ENCODE measurements at regions not wholly inside any gene's neighbourhood (a gene's known extent, or its start where the extent isn't known, plus 50 kb on each side); places are given as distances from the start of the nearest gene placed in this dataset.

DNA sequence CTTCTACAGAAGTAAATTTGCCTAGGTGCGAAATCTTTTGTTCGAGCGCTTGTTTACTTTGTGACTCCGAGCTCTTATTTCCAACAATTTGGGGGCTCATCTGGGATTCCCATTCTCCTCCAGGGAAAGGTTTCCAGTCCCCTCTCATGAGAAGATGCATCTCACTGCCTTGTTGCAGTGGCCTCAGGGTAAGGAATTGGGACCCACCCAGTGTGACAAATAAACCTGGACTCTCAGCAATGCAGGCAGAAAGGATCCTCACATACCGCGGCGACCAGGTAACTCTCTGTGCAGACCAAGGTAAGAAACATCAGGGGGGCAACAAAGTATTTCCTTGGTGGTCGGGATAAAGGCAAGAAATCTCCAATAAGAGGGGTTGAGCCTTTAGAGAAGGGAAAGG, 1169.3 kb downstream of the DSC3 start:
- POLR2A ChIA-PET, result no interaction called here
- Histone ChIP-seq H3K9ac (ENCODE audit: control insufficient read depth, insufficient read depth, low read length) (no peak overlapping the region), H3K4me3 (no peak overlapping the region), H3K4me1 (ENCODE audit: control insufficient read depth, insufficient read depth, low read length) (no peaks in the 10 kb centered on the region), H3K27ac (ENCODE audit: control insufficient read depth, insufficient read depth) (no peak overlapping the region), H3K9me3 (replicated peaks; ENCODE audit: control insufficient read depth, insufficient read depth, low read length) (no peaks in the 10 kb centered on the region), H3K36me3 (ENCODE audit: control insufficient read depth in 2 of 2, insufficient read depth in 2 of 2, low read length in 1 of 2) (no peaks in the 10 kb centered on the region), H2AFZ (ENCODE audit: control insufficient read depth, low read depth, low read length) (no peak overlapping the region), H3K27me3 (replicated peaks in 1 of 2; ENCODE audit: control insufficient read depth in 2 of 2, insufficient read depth in 2 of 2, low read length in 1 of 2) (no peaks in the 10 kb centered on the region; a peak in 1 of 4 replicates), H4K20me1 (ENCODE audit: control insufficient read depth, insufficient read depth) (no peaks in the 10 kb centered on the region), H3K79me2 (ENCODE audit: control insufficient read depth, insufficient read depth, low read length) (no peaks in the 10 kb centered on the region), H3K4me2 (ENCODE audit: control insufficient read depth, insufficient read depth) (no peak overlapping the region)
- no peak for ATAC-seq
- CTCF ChIA-PET, result interaction anchor here (2.0 to 4.1 kb wide), 6 partner anchors 10 to 1099 kb away, joined by 8 to 74 read pairs (median 18); no protein-coding TSS in a partner anchor
- in situ Hi-C loops (cut with MboI) (no loop called here), intact Hi-C loops (cut with micrococcal nuclease; ENCODE audit: unreplicated experiment) (loop anchor here (10.0 kb wide), 2 partner anchors 322 to 1022 kb away; no protein-coding TSS in a partner anchor)
- SMC1A ChIA-PET (ENCODE audit: uncharacterized antibody, unreplicated experiment), result interaction anchor here (1.6 to 5.0 kb wide), 3 partner anchors 407 to 1099 kb away, joined by 9 to 37 read pairs (median 24); no protein-coding TSS in a partner anchor
- WGBS (ENCODE audit: insufficient coverage, insufficient replicate concordance, low lambda C conversion rate, missing lambda C conversion rate), result 45% methylated on average over 8 of the region's 8 CpGs
- no TSS peak for BruUV-seq (replicated peaks)
- no peak for FAIRE-seq
- DNase-seq (ENCODE audit: low read depth, low spot score), result no peak
- RAD21 ChIA-PET (ENCODE audit: unreplicated experiment), result no interaction called here
- TF ChIP-seq IKZF1 (conservative IDR thresholded peaks at IDR 0.05), result no peak
- TF ChIP-seq JUND (IDR thresholded peaks at IDR 0.05; ENCODE audit: low read depth, low read length), result no peak
- no peak for TF ChIP-seq RUNX3 (IDR thresholded peaks at IDR 0.05; ENCODE audit: low read length)
- TF ChIP-seq, protein P1, sequence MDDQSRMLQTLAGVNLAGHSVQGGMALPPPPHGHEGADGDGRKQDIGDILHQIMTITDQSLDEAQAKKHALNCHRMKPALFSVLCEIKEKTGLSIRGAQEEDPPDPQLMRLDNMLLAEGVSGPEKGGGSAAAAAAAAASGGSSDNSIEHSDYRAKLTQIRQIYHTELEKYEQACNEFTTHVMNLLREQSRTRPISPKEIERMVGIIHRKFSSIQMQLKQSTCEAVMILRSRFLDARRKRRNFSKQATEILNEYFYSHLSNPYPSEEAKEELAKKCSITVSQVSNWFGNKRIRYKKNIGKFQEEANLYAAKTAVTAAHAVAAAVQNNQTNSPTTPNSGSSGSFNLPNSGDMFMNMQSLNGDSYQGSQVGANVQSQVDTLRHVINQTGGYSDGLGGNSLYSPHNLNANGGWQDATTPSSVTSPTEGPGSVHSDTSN (IDR thresholded peaks at IDR 0.05; ENCODE audit: insufficient replicate concordance, low read depth, low read length), result no peak
- no peak for TF ChIP-seq TARDBP (IDR thresholded peaks at IDR 0.05; ENCODE audit: borderline replicate concordance)
- no peak for TF ChIP-seq WRNIP1 (IDR thresholded peaks at IDR 0.05; ENCODE audit: borderline replicate concordance, low read depth, low read length)
- TF ChIP-seq, protein P2, sequence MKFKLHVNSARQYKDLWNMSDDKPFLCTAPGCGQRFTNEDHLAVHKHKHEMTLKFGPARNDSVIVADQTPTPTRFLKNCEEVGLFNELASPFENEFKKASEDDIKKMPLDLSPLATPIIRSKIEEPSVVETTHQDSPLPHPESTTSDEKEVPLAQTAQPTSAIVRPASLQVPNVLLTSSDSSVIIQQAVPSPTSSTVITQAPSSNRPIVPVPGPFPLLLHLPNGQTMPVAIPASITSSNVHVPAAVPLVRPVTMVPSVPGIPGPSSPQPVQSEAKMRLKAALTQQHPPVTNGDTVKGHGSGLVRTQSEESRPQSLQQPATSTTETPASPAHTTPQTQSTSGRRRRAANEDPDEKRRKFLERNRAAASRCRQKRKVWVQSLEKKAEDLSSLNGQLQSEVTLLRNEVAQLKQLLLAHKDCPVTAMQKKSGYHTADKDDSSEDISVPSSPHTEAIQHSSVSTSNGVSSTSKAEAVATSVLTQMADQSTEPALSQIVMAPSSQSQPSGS (IDR thresholded peaks at IDR 0.05; ENCODE audit: low read length), result no peak
- no peak for TF ChIP-seq CHD2 (IDR thresholded peaks at IDR 0.05; ENCODE audit: borderline replicate concordance, low read depth, low read length)
- TF ChIP-seq NRF1 (conservative IDR thresholded peaks at IDR 0.05; ENCODE audit: low read depth, low read length), result no peak
- TF ChIP-seq CBX5 (IDR thresholded peaks at IDR 0.05; ENCODE audit: low read depth), result no peak
- TF ChIP-seq ZNF217 (IDR thresholded peaks at IDR 0.05), result no peak
- TF ChIP-seq GATAD2B (conservative IDR thresholded peaks at IDR 0.05; ENCODE audit: low read depth), result no peak
